Aorta (tissue), 5 donors: ENCODE measurements at regions not wholly inside any gene's neighbourhood (a gene's known extent, or its start where the extent isn't known, plus 50 kb on each side); places are given as distances from the start of the nearest gene placed in this dataset.
"Not testable (repeated sequence)": the region's sequence is repeated elsewhere in the genome, so short reads cannot be mapped to it uniquely, and the experiment has no call there.

Experiments
- ATAC-seq: fragments of 200-7000 bp; cut with Tn5 transposase; one replicate; pipeline ENCODE4 v1.9.1; 2022; ENCODE audit warnings: moderate library complexity; ENCODE audit not compliant: low FRiP score
- DNase-seq, 2 donors: peaks; one replicate each; pipeline ENCODE4 v3.0.0-alpha.2; 2020
- H3K27ac ChIP-seq, 2 donors: one replicate each; pipeline ENCODE4 v1.5.1; 2013; ENCODE audit warnings: low read length in 2 of 2, mild to moderate bottlenecking in 2 of 2, moderate library complexity in 2 of 2, control low read depth in 1 of 2, inconsistent platforms in 1 of 2, low read depth in 1 of 2
- H3K27me3 ChIP-seq, 2 donors: one replicate each; pipeline ENCODE4 v1.6.1; 2013; ENCODE audit warnings: control low read depth in 1 of 2, low read length in 1 of 2, mild to moderate bottlenecking in 1 of 2, moderate library complexity in 1 of 2; ENCODE audit not compliant: insufficient read depth in 2 of 2, control insufficient read depth in 1 of 2
- H3K36me3 ChIP-seq, 2 donors: one replicate each; pipeline ENCODE4 v1.6.1; 2013; ENCODE audit warnings: control low read depth in 1 of 2, low read length in 1 of 2, mild to moderate bottlenecking in 1 of 2; ENCODE audit not compliant: insufficient read depth in 2 of 2, control insufficient read depth in 1 of 2
- H3K4me1 ChIP-seq, 2 donors: one replicate each; pipeline ENCODE4 v1.6.1; 2013; ENCODE audit warnings: low read length in 2 of 2, control low read depth in 1 of 2, mild to moderate bottlenecking in 1 of 2, moderate library complexity in 1 of 2; ENCODE audit not compliant: insufficient read depth in 2 of 2, control insufficient read depth in 1 of 2
- H3K4me3 ChIP-seq, 2 donors: one replicate each; pipeline ENCODE4 v1.5.1; 2013; ENCODE audit warnings: low read length in 2 of 2, control low read depth in 1 of 2, mild to moderate bottlenecking in 1 of 2
- H3K9me3 ChIP-seq: one replicate; pipeline ENCODE4 v1.6.1; 2013; ENCODE audit warnings: mild to moderate bottlenecking, low read length; ENCODE audit not compliant: control insufficient read depth
- WGBS, 2 donors: extraction: QIAGEN DNeasy Blood & Tissue Kit; methylation state at CpG; one replicate each; pipeline ENCODE4 v1.1.7; 2013; 5-methylcytosine and 5-hydroxymethylcytosine counted together
- intact Hi-C, 2 donors: fragments of 100-400 bp; cut with DNase I; formaldehyde crosslinking; loops; one replicate each; pipeline versions ENCODE4 v1.14.2 to v1.15.0; 2022
- donor health status: healthy with polysubstance abuse.
- donor health status: Bipolar disorder and iron deficiency.
- donor health status: DM: no; HTN: no; CAD: no.
- donor health status: DM: no; HTN: no; CAD: no.
- donor health status: DM: yes; HTN: yes; CAD: no.

DNA sequence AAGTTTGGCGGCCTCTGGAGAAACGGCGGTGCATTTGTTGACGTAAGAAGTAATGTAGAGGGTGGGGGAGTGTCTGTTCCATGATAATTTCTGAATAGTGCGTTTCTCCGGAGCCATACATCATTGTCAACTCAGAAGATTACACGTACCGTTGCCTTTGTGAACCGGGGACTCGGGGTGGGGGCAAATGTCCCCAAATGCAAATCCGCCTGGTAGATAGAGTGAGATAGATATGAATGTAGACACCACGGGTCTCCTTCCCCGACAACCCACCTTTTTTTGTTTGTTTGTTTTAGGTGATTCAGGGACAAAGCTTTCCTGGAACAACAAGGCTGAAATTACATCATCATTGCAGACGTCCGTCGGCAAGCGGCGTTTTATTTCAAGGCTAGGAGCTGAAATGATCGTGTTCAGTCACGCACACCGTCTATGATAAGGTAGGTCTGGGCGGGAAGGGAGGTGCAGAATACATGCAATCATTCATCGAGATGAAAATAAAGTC lies 96.0 kb upstream of the PPP2R3B start:
- Histone ChIP-seq H3K4me1 (no peaks in the 10 kb centered on the region), H3K9me3 (no peaks in the 10 kb centered on the region), H3K27ac (no peak overlapping the region), H3K27me3 (no peaks in the 10 kb centered on the region), H3K36me3 (no peaks in the 10 kb centered on the region), H3K4me3 (no peak overlapping the region)
- intact Hi-C loops: no loop called here
- whole genome bisulfite sequencing, 2 donors: 63 to 65% methylated on average over 23 of the region's 23 CpGs
- ATAC-seq: no peak
- DNase-seq: no peak

DNA sequence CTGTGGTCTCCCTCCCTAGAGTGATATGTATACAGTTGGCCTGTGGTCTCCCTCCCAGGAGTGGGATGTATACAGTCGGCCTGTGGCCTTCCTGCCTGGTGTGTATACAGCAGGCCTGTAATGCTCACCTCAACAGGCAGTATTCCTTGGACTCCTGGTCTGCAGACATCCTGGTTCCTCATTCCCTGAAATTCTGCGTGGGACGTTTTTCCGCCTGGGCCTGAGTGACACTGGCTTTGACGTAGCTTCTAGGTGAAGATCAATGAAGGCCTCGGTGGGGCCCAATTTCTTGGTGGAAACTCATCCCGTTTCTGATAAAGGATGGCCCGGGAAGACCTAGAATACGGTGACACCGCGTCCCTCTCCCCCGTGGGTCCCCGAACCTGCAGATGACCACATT lies 98.7 kb upstream of the PPP2R3B start:
- no peaks in the 10 kb centered on the region for H3K4me1 ChIP-seq
- ATAC-seq (no peak), DNase-seq (no peak)
- H3K4me3 ChIP-seq: no peak overlapping the region
- 86% methylated on average over 13 of the region's 13 CpGs for WGBS, 2 donors
- no peaks in the 10 kb centered on the region for H3K27me3 ChIP-seq
- intact Hi-C loops: no loop called here
- no peak overlapping the region for H3K27ac ChIP-seq
- no peaks in the 10 kb centered on the region for H3K36me3 ChIP-seq
- no peaks in the 10 kb centered on the region for H3K9me3 ChIP-seq

DNA sequence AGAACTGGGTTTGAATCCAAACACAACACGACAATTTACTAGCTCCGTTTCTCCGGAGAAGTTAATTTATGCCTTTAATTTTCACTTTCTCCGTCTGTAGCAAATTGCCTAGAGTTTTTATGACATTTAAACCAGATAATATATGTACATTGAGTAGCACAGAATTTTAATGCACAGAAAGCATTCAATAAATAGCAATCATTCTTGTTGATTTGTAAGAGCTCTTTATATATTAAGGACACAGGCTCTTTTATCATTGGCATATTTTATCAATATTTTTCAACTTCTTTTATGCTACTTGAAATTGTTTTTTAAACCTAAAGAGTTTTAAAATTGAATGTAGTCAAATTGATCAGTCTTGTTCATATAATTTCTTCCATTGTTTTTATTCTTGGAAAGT lies 99.6 kb upstream of the PPP2R3B start:
- H3K27ac ChIP-seq: no peak overlapping the region
- H3K4me3 ChIP-seq: no peak overlapping the region
- WGBS, 2 donors: 92 to 95% methylated on average over 4 of the region's 4 CpGs
- intact Hi-C loops: no loop called here
- DNase-seq: no peak
- no peaks in the 10 kb centered on the region for H3K27me3 ChIP-seq
- no peaks in the 10 kb centered on the region for H3K9me3 ChIP-seq
- ATAC-seq: no peak
- H3K36me3 ChIP-seq: no peaks in the 10 kb centered on the region
- H3K4me1 ChIP-seq: no peaks in the 10 kb centered on the region

DNA sequence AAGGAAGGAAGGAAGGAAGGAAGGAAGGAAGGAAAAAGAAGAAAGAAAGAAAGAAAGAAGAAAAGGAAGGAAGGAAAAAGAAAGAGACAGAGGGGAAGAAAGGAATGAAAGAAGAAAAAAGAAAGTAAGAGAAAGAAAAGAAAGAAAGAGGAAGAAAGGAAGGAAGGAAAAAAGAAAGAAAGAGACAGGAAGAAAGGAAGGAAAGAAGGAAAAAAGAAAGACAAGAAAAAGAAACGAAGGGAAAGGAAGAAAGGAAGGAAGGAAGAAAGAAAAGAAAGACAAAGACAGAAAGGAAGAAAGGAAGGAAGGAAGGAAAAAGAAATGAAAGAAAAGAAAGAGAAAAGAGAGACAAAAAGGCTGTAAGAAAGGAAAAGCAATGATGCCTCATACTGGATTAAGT lies 101.1 kb upstream of the PPP2R3B start:
- Histone ChIP-seq H3K4me1 (no peaks in the 10 kb centered on the region), H3K27me3 (no peaks in the 10 kb centered on the region), H3K4me3 (no peak overlapping the region), H3K36me3 (no peaks in the 10 kb centered on the region), H3K9me3 (no peaks in the 10 kb centered on the region), H3K27ac (no peak overlapping the region)
- ATAC-seq (no peak), DNase-seq (no peak)
- WGBS, 2 donors: 68 to 88% methylated on average over 1 of the region's 1 CpG
- intact Hi-C loops: no loop called here

DNA sequence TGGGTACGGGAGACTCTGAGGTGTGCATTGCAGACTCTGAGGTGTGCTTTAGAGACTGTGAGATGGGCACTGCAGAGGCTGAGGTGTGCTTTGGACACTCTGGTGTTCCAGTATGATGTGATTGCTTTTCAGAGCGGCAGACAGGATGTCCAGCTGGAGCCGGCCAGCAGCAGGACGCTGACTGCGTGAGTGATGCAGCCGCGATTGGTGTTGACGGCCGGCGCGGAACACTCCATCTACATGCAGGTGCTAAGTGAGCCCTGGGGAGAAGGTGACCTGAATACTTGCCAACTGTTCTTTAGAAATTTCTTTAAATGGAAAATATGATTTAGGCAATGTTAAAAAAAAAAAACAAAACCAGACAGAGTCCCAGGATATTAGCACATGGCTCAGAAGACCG lies 103.1 kb upstream of the PPP2R3B start:
- intact Hi-C loops: no loop called here
- Histone ChIP-seq H3K9me3 (no peaks in the 10 kb centered on the region), H3K27me3 (no peaks in the 10 kb centered on the region), H3K4me3 (no peak overlapping the region), H3K4me1 (no peaks in the 10 kb centered on the region), H3K36me3 (no peaks in the 10 kb centered on the region), H3K27ac (no peak overlapping the region)
- DNase-seq: peak in 1 of 2 donors; percentile 42
- no peak for ATAC-seq
- 79% methylated on average over 12 of the region's 12 CpGs for WGBS, 2 donors

DNA sequence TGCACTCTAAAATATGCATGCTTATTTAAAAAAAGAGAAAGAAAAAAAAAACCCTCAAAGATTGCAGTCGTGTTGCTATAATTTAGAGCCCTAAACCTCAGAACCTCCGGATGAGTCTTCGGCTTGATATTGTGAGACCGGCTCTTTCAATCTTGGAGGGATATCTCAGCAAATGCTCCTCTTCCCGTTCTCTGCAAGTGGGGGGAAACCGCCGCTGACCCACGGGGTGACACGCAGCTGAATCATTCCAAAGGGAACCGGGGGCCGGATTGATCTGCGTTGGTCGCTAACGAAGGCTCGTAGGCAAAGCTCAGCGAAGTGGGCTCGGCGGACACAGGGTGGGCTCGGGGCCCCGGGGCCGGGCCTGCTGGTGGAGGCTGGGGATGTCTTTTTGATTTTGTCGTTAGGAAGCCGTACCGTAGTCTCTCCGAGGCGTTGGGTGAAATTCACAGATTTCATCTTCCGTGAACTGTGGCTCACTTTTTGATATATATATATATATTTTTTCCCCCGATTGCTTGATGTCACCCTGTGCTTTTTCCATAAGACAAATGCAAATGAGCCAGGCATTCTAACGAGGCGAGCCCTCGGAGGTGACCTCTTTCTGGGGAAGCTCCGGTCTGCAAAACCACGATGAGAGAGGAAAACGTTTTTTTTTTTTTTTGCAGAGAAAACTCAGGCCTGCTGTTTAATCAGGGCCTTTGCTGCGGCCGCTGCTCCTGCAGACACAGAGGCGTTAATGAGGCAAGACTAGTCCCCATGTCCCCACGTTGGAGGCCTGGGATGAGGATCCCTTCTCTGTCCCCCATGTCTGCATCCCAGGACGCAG lies 110.7 kb upstream of the PPP2R3B start:
- 50 to 53% methylated on average over 39 of the region's 39 CpGs for WGBS, 2 donors
- Histone ChIP-seq H3K27me3 (no peaks in the 10 kb centered on the region), H3K9me3 (no peaks in the 10 kb centered on the region), H3K4me3 (no peak overlapping the region), H3K4me1 (no peaks in the 10 kb centered on the region), H3K36me3 (no peaks in the 10 kb centered on the region), H3K27ac (no peak overlapping the region)
- ATAC-seq: no peak
- intact Hi-C loops: no loop called here
- DNase-seq: no peak

DNA sequence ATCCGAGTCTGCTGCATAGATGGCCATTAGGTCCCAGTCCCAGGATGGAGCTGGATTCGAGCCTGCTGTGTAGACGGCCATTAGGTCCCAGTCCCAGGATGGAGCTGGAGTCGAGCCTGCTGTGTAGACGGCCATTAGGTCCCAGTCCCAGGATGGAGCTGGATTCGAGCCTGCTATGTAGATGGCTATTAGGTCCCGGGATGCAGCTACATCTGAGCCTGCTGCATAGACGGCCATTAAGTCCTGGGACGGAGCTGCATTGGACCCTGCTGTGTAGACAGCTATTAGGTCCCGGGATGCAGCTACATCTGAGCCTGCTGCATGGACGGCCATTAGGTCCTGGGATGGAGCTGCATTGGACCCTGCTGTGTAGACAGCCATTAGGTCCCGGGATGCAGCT lies 112.2 kb upstream of the PPP2R3B start:
- intact Hi-C loops, ATAC-seq, H3K36me3 ChIP-seq, H3K4me3 ChIP-seq, H3K27ac ChIP-seq, H3K27me3 ChIP-seq, DNase-seq, H3K9me3 ChIP-seq, H3K4me1 ChIP-seq: not testable (repeated sequence)
- WGBS, 2 donors: 71 to 78% methylated on average over 12 of the region's 12 CpGs

DNA sequence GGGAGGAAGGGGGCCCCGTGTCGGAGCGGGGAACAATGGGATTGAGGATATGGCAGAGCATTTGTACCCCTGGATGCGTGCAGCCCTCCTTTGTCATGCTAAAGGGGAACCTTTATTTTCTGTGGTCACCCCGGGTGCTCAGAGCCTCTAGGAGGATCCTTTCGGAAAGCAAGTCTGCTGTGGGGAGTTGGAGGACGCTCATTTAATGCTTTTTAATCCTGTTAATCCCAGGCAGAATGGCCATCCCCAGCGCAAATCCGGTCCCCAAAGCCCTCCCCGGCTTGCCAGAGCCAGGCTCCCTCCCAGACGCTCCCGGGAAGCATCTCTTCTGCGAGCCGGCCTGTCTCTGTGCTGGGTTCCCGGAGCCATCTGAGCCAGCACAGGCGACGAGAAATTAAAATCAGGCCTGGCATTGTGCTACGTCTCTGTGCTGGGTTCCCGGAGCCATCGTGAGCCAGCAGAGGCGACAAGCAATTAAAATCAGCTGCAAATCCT lies 113.2 kb upstream of the PPP2R3B start:
- no peak overlapping the region for H3K4me3 ChIP-seq

DNA sequence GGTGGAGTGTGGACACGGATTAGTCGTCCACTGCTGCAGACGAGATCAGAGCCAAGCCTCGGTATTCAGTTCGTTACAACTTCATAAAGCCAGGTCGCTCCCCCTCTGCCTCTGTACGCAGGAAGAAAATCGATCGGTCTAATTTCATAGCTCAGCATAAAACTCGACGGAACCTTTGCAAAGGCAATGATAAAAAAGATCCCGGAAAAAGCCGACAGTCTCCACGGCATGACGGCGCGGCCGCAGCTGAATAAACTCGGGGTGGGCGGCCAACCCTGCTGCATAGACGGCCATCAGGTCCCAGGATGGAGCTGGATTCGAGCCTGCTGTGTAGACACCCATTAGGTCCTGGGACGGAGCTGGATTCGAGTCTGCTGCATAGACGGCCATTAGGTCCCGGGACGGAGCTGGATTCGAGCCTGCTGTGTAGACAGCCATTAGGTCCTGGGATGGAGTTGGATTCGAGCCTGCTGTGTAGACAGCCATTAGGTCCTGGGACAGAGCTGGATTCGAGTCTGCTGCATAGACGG lies 113.8 kb upstream of the PPP2R3B start:
- no peak for ATAC-seq
- Histone ChIP-seq H3K36me3 (no peaks in the 10 kb centered on the region), H3K27me3 (no peaks in the 10 kb centered on the region), H3K27ac (no peak overlapping the region), H3K9me3 (no peaks in the 10 kb centered on the region), H3K4me3 (no peak overlapping the region), H3K4me1 (no peaks in the 10 kb centered on the region)
- intact Hi-C loops: no loop called here
- DNase-seq: no peak
- 70 to 71% methylated on average over 31 of the region's 31 CpGs for WGBS, 2 donors

More for the DNA sequence above, 113.2 kb upstream of the PPP2R3B start:
- Histone ChIP-seq H3K36me3 (no peaks in the 10 kb centered on the region), H3K27ac (no peak overlapping the region), H3K9me3 (no peaks in the 10 kb centered on the region), H3K4me1 (no peaks in the 10 kb centered on the region), H3K27me3 (no peaks in the 10 kb centered on the region)
- intact Hi-C loops: no loop called here
- DNase-seq (no peak), ATAC-seq (no peak)
- WGBS, 2 donors: 2% methylated on average over 21 of the region's 21 CpGs
